Aorta (tissue), 5 donors: ENCODE measurements at regions not wholly inside any gene's neighbourhood (a gene's known extent, or its start where the extent isn't known, plus 50 kb on each side); places are given as distances from the start of the nearest gene placed in this dataset.
A peak's percentile ranks its signal among the peaks of the same experiment; 100 is the strongest.

Source experiments
- ATAC-seq: fragments of 200-7000 bp; cut with Tn5 transposase; one replicate; pipeline ENCODE4 v1.9.1; 2022; ENCODE audit warnings: moderate library complexity; ENCODE audit not compliant: low FRiP score
- DNase-seq, 2 donors: peaks; one replicate each; pipeline ENCODE4 v3.0.0-alpha.2; 2020
- H3K27ac ChIP-seq, 2 donors: one replicate each; pipeline ENCODE4 v1.5.1; 2013; ENCODE audit warnings: low read length in 2 of 2, mild to moderate bottlenecking in 2 of 2, moderate library complexity in 2 of 2, control low read depth in 1 of 2, inconsistent platforms in 1 of 2, low read depth in 1 of 2
- H3K27me3 ChIP-seq, 2 donors: one replicate each; pipeline ENCODE4 v1.6.1; 2013; ENCODE audit warnings: control low read depth in 1 of 2, low read length in 1 of 2, mild to moderate bottlenecking in 1 of 2, moderate library complexity in 1 of 2; ENCODE audit not compliant: insufficient read depth in 2 of 2, control insufficient read depth in 1 of 2
- H3K36me3 ChIP-seq, 2 donors: one replicate each; pipeline ENCODE4 v1.6.1; 2013; ENCODE audit warnings: control low read depth in 1 of 2, low read length in 1 of 2, mild to moderate bottlenecking in 1 of 2; ENCODE audit not compliant: insufficient read depth in 2 of 2, control insufficient read depth in 1 of 2
- H3K4me1 ChIP-seq, 2 donors: one replicate each; pipeline ENCODE4 v1.6.1; 2013; ENCODE audit warnings: low read length in 2 of 2, control low read depth in 1 of 2, mild to moderate bottlenecking in 1 of 2, moderate library complexity in 1 of 2; ENCODE audit not compliant: insufficient read depth in 2 of 2, control insufficient read depth in 1 of 2
- H3K4me3 ChIP-seq, 2 donors: one replicate each; pipeline ENCODE4 v1.5.1; 2013; ENCODE audit warnings: low read length in 2 of 2, control low read depth in 1 of 2, mild to moderate bottlenecking in 1 of 2
- H3K9me3 ChIP-seq: one replicate; pipeline ENCODE4 v1.6.1; 2013; ENCODE audit warnings: mild to moderate bottlenecking, low read length; ENCODE audit not compliant: control insufficient read depth
- WGBS, 2 donors: extraction: QIAGEN DNeasy Blood & Tissue Kit; methylation state at CpG; one replicate each; pipeline ENCODE4 v1.1.7; 2013; 5-methylcytosine and 5-hydroxymethylcytosine counted together
- intact Hi-C, 2 donors: fragments of 100-400 bp; cut with DNase I; formaldehyde crosslinking; loops; one replicate each; pipeline versions ENCODE4 v1.14.2 to v1.15.0; 2022
- donor health status: healthy with polysubstance abuse.
- donor health status: Bipolar disorder and iron deficiency.
- donor health status: DM: no; HTN: no; CAD: no.
- donor health status: DM: no; HTN: no; CAD: no.
- donor health status: DM: yes; HTN: yes; CAD: no.

GRCh38 chr2:120628248-120628647 is 107.4 kb upstream of the GLI2 start:
- Histone ChIP-seq H3K27me3 (no peaks in the 10 kb centered on the region), H3K36me3 (no peaks in the 10 kb centered on the region), H3K27ac (no peak overlapping the region), H3K4me3 (no peak overlapping the region), H3K4me1 (no peaks in the 10 kb centered on the region), H3K9me3 (no peaks in the 10 kb centered on the region)
- ATAC-seq (no peak), DNase-seq (no peak)
- intact Hi-C loops: no loop called here
- WGBS, 2 donors: 94 to 95% methylated on average over 3 of the region's 3 CpGs

GRCh38 chr2:120629241-120629895 is 106.3 kb upstream of the GLI2 start:
- DNase-seq (no peak), ATAC-seq (no peak)
- 91 to 95% methylated on average over 8 of the region's 8 CpGs for WGBS, 2 donors
- H3K36me3 ChIP-seq: no peaks in the 10 kb centered on the region
- H3K4me3 ChIP-seq: no peak overlapping the region
- H3K27me3 ChIP-seq: no peaks in the 10 kb centered on the region
- H3K27ac ChIP-seq: no peak overlapping the region
- no peaks in the 10 kb centered on the region for H3K9me3 ChIP-seq
- intact Hi-C loops: no loop called here
- H3K4me1 ChIP-seq: no peaks in the 10 kb centered on the region

GRCh38 chr2:120630031-120630701 is 105.5 kb upstream of the GLI2 start:
- ATAC-seq: no peak
- Histone ChIP-seq H3K4me3 (no peak overlapping the region), H3K4me1 (no peaks in the 10 kb centered on the region), H3K27ac (no peak overlapping the region), H3K27me3 (no peaks in the 10 kb centered on the region), H3K9me3 (no peaks in the 10 kb centered on the region), H3K36me3 (no peaks in the 10 kb centered on the region)
- intact Hi-C loops: no loop called here
- 84 to 91% methylated on average over 10 of the region's 10 CpGs for WGBS, 2 donors
- no peak for DNase-seq

- intact Hi-C loops: no loop called here
- no peaks in the 10 kb centered on the region for H3K4me1 ChIP-seq
- DNase-seq (no peak), ATAC-seq (no peak)
- WGBS, 2 donors: 86 to 89% methylated on average over 4 of the region's 4 CpGs
- no peak overlapping the region for H3K27ac ChIP-seq
- H3K4me3 ChIP-seq: no peak overlapping the region
- no peaks in the 10 kb centered on the region for H3K36me3 ChIP-seq
- no peaks in the 10 kb centered on the region for H3K27me3 ChIP-seq
- no peaks in the 10 kb centered on the region for H3K9me3 ChIP-seq
Measured at GRCh38 chr2:120631236-120631635, 104.4 kb upstream of the GLI2 start.

- H3K36me3 ChIP-seq: no peaks in the 10 kb centered on the region
- DNase-seq (no peak), ATAC-seq (no peak)
- intact Hi-C loops: no loop called here
- H3K27ac ChIP-seq: no peak overlapping the region
- WGBS, 2 donors: 91 to 98% methylated on average over 3 of the region's 3 CpGs
- no peaks in the 10 kb centered on the region for H3K9me3 ChIP-seq
- no peaks in the 10 kb centered on the region for H3K4me1 ChIP-seq
- H3K4me3 ChIP-seq: no peak overlapping the region
- no peaks in the 10 kb centered on the region for H3K27me3 ChIP-seq
Measured at GRCh38 chr2:120631724-120632123, 103.9 kb upstream of the GLI2 start.

- peak; percentile 80 for ATAC-seq
- no peaks in the 10 kb centered on the region for H3K27me3 ChIP-seq
- intact Hi-C loops: no loop called here
- H3K27ac ChIP-seq: no peak overlapping the region
- H3K4me3 ChIP-seq: no peak overlapping the region
- WGBS, 2 donors: 50 to 52% methylated on average over 17 of the region's 17 CpGs
- H3K36me3 ChIP-seq: no peaks in the 10 kb centered on the region
- peak in 1 of 2 donors; percentile 82 for DNase-seq
- H3K9me3 ChIP-seq: no peaks in the 10 kb centered on the region
- H3K4me1 ChIP-seq: no peaks in the 10 kb centered on the region
Measured at GRCh38 chr2:120632796-120633646, 102.6 kb upstream of the GLI2 start.

GRCh38 chr2:120634533-120634932 is 101.1 kb upstream of the GLI2 start:
- Histone ChIP-seq H3K9me3 (no peaks in the 10 kb centered on the region), H3K36me3 (no peaks in the 10 kb centered on the region), H3K4me3 (no peak overlapping the region), H3K27ac (no peak overlapping the region), H3K27me3 (no peaks in the 10 kb centered on the region), H3K4me1 (no peaks in the 10 kb centered on the region)
- DNase-seq (no peak), ATAC-seq (no peak)
- WGBS, 2 donors: 95 to 97% methylated on average over 6 of the region's 6 CpGs
- intact Hi-C loops: no loop called here

- 96 to 98% methylated on average over 5 of the region's 5 CpGs for WGBS, 2 donors
- no peaks in the 10 kb centered on the region for H3K27me3 ChIP-seq
- H3K27ac ChIP-seq: no peak overlapping the region
- DNase-seq: no peak
- no peak overlapping the region for H3K4me3 ChIP-seq
- H3K4me1 ChIP-seq: no peaks in the 10 kb centered on the region
- no peak for ATAC-seq
- H3K36me3 ChIP-seq: no peaks in the 10 kb centered on the region
- H3K9me3 ChIP-seq: no peaks in the 10 kb centered on the region
- intact Hi-C loops: no loop called here
Measured at GRCh38 chr2:120635146-120635545, 100.5 kb upstream of the GLI2 start.
